ENCODE measurements at regions not wholly inside any gene's neighbourhood (a gene's known extent, or its start where the extent isn't known, plus 50 kb on each side); places are given as distances from the start of the nearest gene placed in this dataset.

- no peak for DNase-seq
These were observed 212.3 kb downstream of the TFAP2C start for GRCh38 chr20:56841346-56841908.

- no peak for DNase-seq
These were observed 212.9 kb downstream of the TFAP2C start for GRCh38 chr20:56842056-56842455.

DNA sequence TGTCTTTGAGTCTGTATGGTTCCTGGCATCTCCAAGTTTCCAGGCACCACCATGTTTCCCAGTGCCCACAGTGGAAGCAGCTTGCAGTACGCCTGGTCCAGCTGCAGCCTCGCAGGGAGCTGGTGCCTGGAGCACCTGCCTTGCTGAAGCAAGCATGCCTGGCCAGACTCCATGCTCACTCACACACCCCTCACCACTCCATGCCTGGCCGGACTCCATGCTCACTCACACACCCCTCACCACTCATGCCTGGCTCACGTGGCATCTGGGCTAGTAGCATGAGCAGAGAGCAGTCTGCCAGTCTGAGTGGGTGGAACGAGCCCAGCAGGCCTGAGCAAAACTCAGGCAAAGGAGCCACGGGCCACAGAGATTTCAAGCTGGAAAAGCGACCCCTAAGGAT, 214.3 kb downstream of the TFAP2C start:
- no peak for DNase-seq

- no peak for DNase-seq
These were observed 214.7 kb downstream of the TFAP2C start for GRCh38 chr20:56843817-56844216.

GRCh38 chr20:56845546-56846086, 216.5 kb downstream of the TFAP2C start:
- DNase-seq, result no peak

DNA sequence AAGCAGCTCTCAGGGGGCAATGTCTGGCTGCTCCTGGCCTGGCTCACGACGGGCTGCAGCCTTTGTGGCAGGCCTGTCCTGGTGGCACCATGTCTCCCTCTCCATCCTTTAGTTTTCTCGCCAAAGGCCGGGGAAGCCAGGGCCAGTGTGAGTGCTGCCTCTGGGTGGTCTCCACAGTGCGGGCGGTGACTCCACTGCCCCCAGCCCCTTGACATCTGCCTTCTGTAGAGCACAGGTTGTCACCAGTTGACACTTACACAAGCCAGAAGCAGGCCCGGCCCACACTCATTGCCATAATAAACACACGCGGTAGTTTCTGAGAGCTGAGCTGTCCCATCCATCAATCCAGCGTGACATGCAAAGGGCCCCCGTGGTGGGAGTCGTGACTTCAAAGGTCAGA, 219.5 kb downstream of the TFAP2C start:
- no peak for DNase-seq

GRCh38 chr20:56851552-56851951, 222.4 kb downstream of the TFAP2C start:
- DNase-seq, result no peak

GRCh38 chr20:56855708-56856107, 226.6 kb downstream of the TFAP2C start:
- no peak for DNase-seq

GRCh38 chr20:56857950-56858349, 228.8 kb downstream of the TFAP2C start:
- no peak for DNase-seq

DNA sequence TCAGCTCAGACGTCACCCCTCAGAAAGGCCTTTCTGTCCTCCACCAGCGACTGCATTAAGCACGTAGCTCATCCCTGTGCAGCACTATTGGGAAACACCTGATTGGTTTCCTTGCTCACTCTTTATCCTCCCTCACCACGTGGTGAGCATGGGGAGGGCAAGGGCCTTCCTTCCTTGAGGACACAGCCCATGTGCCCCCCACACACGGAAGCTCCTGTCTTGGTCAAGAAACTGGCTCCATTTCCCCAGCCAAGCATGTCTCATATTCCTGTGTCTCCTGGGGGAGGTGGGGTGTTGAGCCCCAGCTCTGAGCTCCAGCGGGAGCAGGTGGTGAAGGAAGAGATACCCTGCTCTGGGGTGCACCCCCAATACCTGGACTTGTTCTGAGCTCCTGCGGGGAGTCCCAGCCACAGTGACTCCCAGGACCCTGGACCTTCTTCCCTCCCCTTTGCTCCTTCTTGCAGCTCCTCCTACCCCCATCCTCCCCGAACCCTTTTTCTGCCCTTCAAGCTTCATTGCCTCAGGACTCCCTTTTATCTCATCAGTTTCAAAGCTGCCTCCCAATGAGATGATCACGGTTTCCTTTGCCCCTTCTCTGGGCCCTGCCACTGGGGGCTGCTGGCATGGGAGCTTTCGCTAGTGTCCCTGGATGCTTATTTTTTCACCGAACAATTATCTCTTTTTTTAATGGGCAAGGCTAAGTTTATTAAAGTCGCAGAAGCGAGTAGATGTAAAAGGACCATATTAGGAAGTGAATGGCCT, 230.1 kb downstream of the TFAP2C start:
- DNase-seq, result no peak

DNA sequence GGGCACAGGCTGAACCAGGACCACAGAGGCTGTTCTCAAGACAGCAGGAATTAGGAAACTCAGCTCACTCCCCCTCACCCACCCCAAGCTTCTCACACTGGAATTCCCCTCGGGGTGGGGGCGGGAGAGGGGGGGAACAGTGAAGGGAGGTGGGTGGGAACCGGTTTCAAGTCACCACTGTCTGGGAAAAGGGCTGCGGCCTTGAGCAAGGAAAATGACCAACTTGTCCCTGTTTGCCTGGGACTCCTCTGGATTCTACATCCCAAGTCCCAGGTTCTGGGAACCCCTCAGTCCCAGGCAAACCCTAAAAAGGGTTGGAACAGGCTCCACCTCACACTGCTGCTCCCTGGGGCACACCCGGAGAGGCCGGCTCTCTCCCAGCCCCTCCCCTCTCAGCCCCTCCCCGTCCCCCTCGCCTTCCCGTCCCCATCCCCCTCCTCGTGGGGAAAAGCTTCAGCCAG, 230.7 kb downstream of the TFAP2C start:
- no peak for DNase-seq

GRCh38 chr20:56860413-56860812, 231.3 kb downstream of the TFAP2C start:
- DNase-seq, result no peak

- no peak for DNase-seq
These were observed 232.5 kb downstream of the TFAP2C start for GRCh38 chr20:56861590-56861989.

- DNase-seq, result no peak
These were observed 235.9 kb downstream of the TFAP2C start for GRCh38 chr20:56865055-56865454.

DNA sequence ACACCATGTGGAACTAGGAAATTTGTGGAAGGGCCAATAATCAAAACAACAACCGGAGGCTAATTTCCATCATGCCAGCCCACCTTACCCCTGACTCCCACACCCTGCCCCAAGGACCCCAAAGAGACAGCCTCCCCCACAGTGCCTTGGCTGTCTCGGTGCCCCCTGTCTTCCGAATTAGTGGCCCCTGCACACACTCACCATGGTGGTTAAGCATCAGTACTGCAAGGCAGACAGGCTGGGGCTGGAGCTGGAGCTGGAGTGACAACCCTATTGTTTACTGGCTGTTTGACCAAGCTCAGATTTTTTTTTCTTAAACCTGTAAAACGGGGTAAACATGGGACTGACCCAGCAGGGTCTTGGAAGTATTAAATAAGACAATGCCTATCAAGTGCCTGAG, 238.0 kb downstream of the TFAP2C start:
- DNase-seq, result no peak

DNA sequence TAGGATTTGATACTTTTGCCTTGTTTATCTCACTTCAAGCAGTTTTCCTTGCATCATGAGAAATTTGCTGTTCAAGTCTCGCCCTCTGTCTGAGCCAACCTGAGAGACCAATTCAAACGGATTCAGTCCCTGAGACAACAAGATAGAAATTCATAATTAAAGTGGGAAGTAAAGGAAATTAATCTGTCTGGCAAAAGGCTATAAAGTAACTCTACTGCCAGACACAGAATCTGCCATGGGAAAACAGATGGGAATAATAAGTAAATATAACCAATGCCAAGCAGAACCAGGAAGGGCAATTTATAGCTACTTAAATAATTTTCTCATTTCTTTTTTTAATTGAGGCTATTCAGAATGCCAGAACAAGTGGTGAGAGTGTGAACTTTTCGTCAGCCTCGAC, 239.6 kb downstream of the TFAP2C start:
- DNase-seq, result no peak

- no peak for DNase-seq
These were observed 241.2 kb downstream of the TFAP2C start for GRCh38 chr20:56870271-56870670.

GRCh38 chr20:56871691-56872090, 242.6 kb downstream of the TFAP2C start:
- DNase-seq, result no peak

GRCh38 chr20:56872620-56873458, 243.7 kb downstream of the TFAP2C start:
- no peak for DNase-seq

GRCh38 chr20:56873836-56874235, 244.7 kb downstream of the TFAP2C start:
- no peak for DNase-seq

- no peak for DNase-seq
These were observed 246.1 kb downstream of the TFAP2C start for GRCh38 chr20:56875052-56875659.

DNA sequence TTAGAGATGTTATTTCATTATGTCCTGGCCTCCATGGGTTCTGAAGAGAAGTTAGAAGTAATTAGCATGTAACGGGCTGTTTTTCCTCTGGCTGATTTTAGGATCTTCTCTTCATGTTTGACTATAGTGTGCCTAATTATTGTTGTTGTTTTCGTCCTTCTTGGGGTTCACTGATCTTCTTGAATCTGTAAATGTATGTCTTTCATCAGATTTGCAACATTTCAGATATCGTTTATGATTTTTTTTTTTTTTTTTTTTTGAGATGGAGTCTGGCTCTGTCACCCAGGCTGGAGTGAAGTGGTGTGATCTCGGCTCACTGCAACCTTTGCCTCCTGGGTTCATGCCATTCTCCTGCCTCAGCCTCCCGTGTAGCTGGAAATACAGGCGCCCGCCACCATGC, 246.7 kb downstream of the TFAP2C start:
- DNase-seq, result no peak

GRCh38 chr20:56885521-56885920, 256.4 kb downstream of the TFAP2C start:
- DNase-seq, result no peak

Data from NCI-H2227 treated with DMSO at 0.1 percent for 48 hours (cell line).